Peyer's patch (tissue), 4 donors: ENCODE measurements at regions not wholly inside any gene's neighbourhood (a gene's known extent, or its start where the extent isn't known, plus 50 kb on each side); places are given as distances from the start of the nearest gene placed in this dataset.

Experiments
- DNase-seq, 3 donors: peaks; one replicate each; pipeline ENCODE4 v3.0.0-alpha.2; 2017 to 2019
- H3K27ac ChIP-seq, 4 donors: fragments of 200-600 bp; sonication (generic); one replicate each; pipeline ENCODE4 v1.5.1; 2016 to 2019
- H3K27me3 ChIP-seq, 2 donors: fragments of 200-600 bp; sonication (generic); one replicate each; pipeline ENCODE4 v1.5.1; 2019
- H3K36me3 ChIP-seq, 3 donors: fragments of 200-600 bp; sonication (generic); one replicate each; pipeline ENCODE4 v1.5.1; 2016 to 2019
- H3K4me1 ChIP-seq, 4 donors: fragments of 200-600 bp; sonication (generic); one replicate each; pipeline ENCODE4 v1.5.1; 2016 to 2019
- H3K4me3 ChIP-seq, 4 donors: fragments of 200-600 bp; sonication (generic); 1 replicate in 3 of 4; 2 replicates in 1 of 4; pipeline ENCODE4 v1.5.1; 2016 to 2019; ENCODE audit warnings: mild to moderate bottlenecking in 1 of 4
- H3K9me3 ChIP-seq, 4 donors: fragments of 200-600 bp; sonication (generic); one replicate each; pipeline ENCODE4 v1.5.1; 2016 to 2019; ENCODE audit warnings: mild to moderate bottlenecking in 1 of 4
- CTCF ChIP-seq, 6 experiments: fragments of 450-650 bp in 4 of 6; fragments of 200-600 bp in 2 of 6; sonication (generic) in 1 of 6; IDR thresholded peaks; one replicate each; pipeline ENCODE4 v1.5.1; 2017 to 2019; ENCODE audit warnings: antibody characterized with exemption in 6 of 6, mild to moderate bottlenecking in 3 of 6, moderate library complexity in 1 of 6
- POLR2A ChIP-seq, 2 donors: fragments of 450-650 bp; IDR thresholded peaks; one replicate each; pipeline ENCODE4 v1.5.1; 2017; ENCODE audit warnings: antibody characterized with exemption in 2 of 2, mild to moderate bottlenecking in 2 of 2, moderate library complexity in 2 of 2

- H3K9me3 ChIP-seq, result no peaks in the 10 kb centered on the region
- no peak for DNase-seq
- no peaks in the 10 kb centered on the region for H3K4me1 ChIP-seq
- H3K27me3 ChIP-seq, result no peaks in the 10 kb centered on the region
- TF ChIP-seq CTCF (IDR thresholded peaks at IDR 0.05) (no peak), POLR2A (IDR thresholded peaks at IDR 0.05) (no peak)
- no peaks in the 10 kb centered on the region for H3K36me3 ChIP-seq
- H3K27ac ChIP-seq, result no peak overlapping the region
- no peak overlapping the region for H3K4me3 ChIP-seq
Measured at GRCh38 chr3:64359735-64360134, 134.5 kb upstream of the PRICKLE2 start.

- H3K36me3 ChIP-seq, result no peaks in the 10 kb centered on the region
- no peak overlapping the region for H3K4me3 ChIP-seq
- H3K27ac ChIP-seq, result no peak overlapping the region
- TF ChIP-seq POLR2A (IDR thresholded peaks at IDR 0.05) (no peak), CTCF (IDR thresholded peaks at IDR 0.05) (no peak)
- no peaks in the 10 kb centered on the region for H3K27me3 ChIP-seq
- no peaks in the 10 kb centered on the region for H3K4me1 ChIP-seq
- DNase-seq, result no peak
- no peaks in the 10 kb centered on the region for H3K9me3 ChIP-seq
Measured at GRCh38 chr3:64358853-64359252, 133.6 kb upstream of the PRICKLE2 start.

GRCh38 chr3:64358176-64358575, 132.9 kb upstream of the PRICKLE2 start:
- Histone ChIP-seq H3K9me3 (no peaks in the 10 kb centered on the region), H3K4me3 (no peak overlapping the region), H3K27ac (no peak overlapping the region), H3K36me3 (no peaks in the 10 kb centered on the region), H3K27me3 (no peaks in the 10 kb centered on the region), H3K4me1 (no peaks in the 10 kb centered on the region)
- no peak for DNase-seq
- TF ChIP-seq CTCF (IDR thresholded peaks at IDR 0.05) (no peak), POLR2A (IDR thresholded peaks at IDR 0.05) (no peak)

- no peak for DNase-seq
- Histone ChIP-seq H3K4me3 (no peak overlapping the region), H3K36me3 (no peaks in the 10 kb centered on the region), H3K4me1 (no peaks in the 10 kb centered on the region), H3K27me3 (no peaks in the 10 kb centered on the region), H3K9me3 (no peaks in the 10 kb centered on the region), H3K27ac (no peak overlapping the region)
- TF ChIP-seq CTCF (IDR thresholded peaks at IDR 0.05), result no peak
- no peak for TF ChIP-seq POLR2A (IDR thresholded peaks at IDR 0.05)
Measured at GRCh38 chr3:64357481-64357880, 132.2 kb upstream of the PRICKLE2 start.

- TF ChIP-seq CTCF (IDR thresholded peaks at IDR 0.05), result no peak
- no peak for TF ChIP-seq POLR2A (IDR thresholded peaks at IDR 0.05)
- Histone ChIP-seq H3K27me3 (no peaks in the 10 kb centered on the region), H3K27ac (peak overlapping the region in 2 of 4 donors; percentile 54 to 64), H3K9me3 (no peaks in the 10 kb centered on the region), H3K4me1 (no peaks in the 10 kb centered on the region), H3K36me3 (no peaks in the 10 kb centered on the region), H3K4me3 (no peak overlapping the region)
- DNase-seq, result peak in 1 of 3 donors; percentile 46
Measured at GRCh38 chr3:64355401-64355807, 130.1 kb upstream of the PRICKLE2 start.

- Histone ChIP-seq H3K4me3 (no peak overlapping the region), H3K27ac (peak overlapping the region in 2 of 4 donors; percentile 54 to 64), H3K36me3 (no peaks in the 10 kb centered on the region), H3K27me3 (no peaks in the 10 kb centered on the region), H3K4me1 (no peaks in the 10 kb centered on the region), H3K9me3 (no peaks in the 10 kb centered on the region)
- no peak for DNase-seq
- TF ChIP-seq CTCF (IDR thresholded peaks at IDR 0.05), result no peak
- no peak for TF ChIP-seq POLR2A (IDR thresholded peaks at IDR 0.05)
Measured at GRCh38 chr3:64354956-64355355, 129.7 kb upstream of the PRICKLE2 start.
